GM21619 (cell line): ENCODE measurements at regions not wholly inside any gene's neighbourhood (a gene's known extent, or its start where the extent isn't known, plus 50 kb on each side); places are given as distances from the start of the nearest gene placed in this dataset.
"Not testable (repeated sequence)": the region's sequence is repeated elsewhere in the genome, so short reads cannot be mapped to it uniquely, and the experiment has no call there.

ENCODE experiments used
- ATAC-seq: cut with Tn5 transposase; IDR thresholded peaks from one replicate; pipeline ENCODE4 v1.9.1; 2021; ENCODE audit not compliant: unreplicated experiment

GRCh38 chr3:16072420-16073110, 101.9 kb upstream of the GALNT15 start:
- ATAC-seq = no peak

GRCh38 chr3:16073203-16073602, 101.3 kb upstream of the GALNT15 start:
- ATAC-seq = no peak

- ATAC-seq = not testable (repeated sequence)
These were observed 100.3 kb upstream of the GALNT15 start for GRCh38 chr3:16073990-16074671.

DNA sequence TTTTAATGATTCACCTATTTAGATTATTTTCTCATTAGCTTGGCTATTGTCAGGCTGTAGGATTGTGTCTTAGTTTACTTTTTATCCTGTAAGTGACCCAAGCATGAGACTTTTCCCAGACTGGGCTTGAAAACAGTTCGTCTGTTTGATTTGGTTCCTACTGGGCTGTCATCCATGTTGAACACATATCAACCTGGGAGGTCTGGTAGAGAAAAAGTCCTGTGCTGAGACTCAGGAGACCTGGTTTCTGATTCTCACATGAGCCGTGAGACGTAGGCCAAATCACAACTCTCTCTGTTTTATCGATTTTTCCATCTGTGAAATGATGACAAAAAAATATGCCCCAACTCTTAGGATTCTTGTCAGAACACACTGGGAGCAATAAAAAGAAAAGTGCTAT, 98.8 kb upstream of the GALNT15 start:
- no peak for ATAC-seq

GRCh38 chr3:16076564-16076963, 97.9 kb upstream of the GALNT15 start:
- no peak for ATAC-seq

- not testable (repeated sequence) for ATAC-seq
These were observed 97.3 kb upstream of the GALNT15 start for GRCh38 chr3:16077146-16077545.

GRCh38 chr3:16077681-16078080, 96.8 kb upstream of the GALNT15 start:
- ATAC-seq = not testable (repeated sequence)

- ATAC-seq = no peak
These were observed 95.0 kb upstream of the GALNT15 start for GRCh38 chr3:16079519-16079918.

GRCh38 chr3:16081661-16082060, 92.8 kb upstream of the GALNT15 start:
- ATAC-seq = no peak

DNA sequence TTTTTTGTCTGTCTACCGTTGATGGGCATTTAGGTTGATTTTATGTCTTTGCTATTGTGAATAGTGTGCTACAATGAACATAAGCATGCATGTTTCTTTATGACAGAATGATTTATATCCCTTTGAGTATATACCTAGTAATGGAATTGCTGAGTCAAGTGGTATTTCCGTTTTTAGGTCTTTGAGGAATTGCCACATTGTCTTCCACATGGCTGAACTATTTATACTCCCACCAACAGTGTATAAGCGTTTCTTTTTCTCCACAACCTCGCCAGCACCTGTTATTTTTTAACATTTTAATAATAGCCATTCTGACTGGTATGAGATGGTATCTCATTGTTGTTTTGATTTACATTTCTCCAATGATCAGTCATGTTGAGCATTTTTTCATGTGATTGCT, 89.6 kb upstream of the GALNT15 start:
- ATAC-seq = no peak

- no peak for ATAC-seq
These were observed 89.1 kb upstream of the GALNT15 start for GRCh38 chr3:16085410-16085809.

- no peak for ATAC-seq
These were observed 88.4 kb upstream of the GALNT15 start for GRCh38 chr3:16085884-16086608.

DNA sequence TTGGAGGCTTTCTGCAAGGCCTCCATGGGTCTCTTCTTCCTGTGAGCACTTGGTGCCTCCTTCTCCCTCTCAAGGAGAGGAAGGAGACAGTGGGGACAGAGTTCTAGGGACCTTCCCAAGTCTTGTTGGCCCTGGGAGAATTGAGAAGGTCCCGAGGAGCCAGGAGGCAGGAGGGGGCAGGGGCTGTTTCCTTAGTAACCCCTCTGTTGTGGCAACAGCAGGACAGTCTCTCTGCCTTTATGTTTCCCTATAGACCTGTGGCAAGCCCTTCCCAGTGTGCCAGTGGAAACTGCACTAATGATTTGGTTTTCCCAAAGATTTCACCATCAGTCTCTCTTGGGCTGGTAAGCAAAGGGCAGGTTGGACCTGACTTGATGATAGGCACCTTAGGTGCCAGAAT, 87.8 kb upstream of the GALNT15 start:
- ATAC-seq = no peak

DNA sequence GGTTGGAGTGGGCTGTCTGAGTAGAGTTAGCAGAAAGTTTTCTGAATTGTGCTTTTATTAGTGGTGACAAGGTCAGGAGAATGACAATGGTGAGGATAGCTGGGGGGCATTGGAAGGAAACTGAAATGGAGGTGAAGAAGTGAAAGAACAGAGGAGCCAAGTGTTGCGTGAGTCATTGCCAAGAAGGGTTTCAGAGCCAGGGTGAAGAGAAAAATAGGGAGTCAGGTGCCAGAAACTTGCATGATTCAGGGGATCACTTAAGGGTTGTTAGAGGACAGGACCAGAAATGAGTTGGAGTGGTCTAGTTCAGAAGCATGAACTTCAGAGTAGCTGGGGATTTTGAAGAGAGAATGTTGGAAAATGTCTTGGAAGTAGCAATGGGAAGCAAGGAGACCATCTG, 86.0 kb upstream of the GALNT15 start:
- ATAC-seq = no peak

- ATAC-seq = no peak
These were observed 85.0 kb upstream of the GALNT15 start for GRCh38 chr3:16089521-16089920.

DNA sequence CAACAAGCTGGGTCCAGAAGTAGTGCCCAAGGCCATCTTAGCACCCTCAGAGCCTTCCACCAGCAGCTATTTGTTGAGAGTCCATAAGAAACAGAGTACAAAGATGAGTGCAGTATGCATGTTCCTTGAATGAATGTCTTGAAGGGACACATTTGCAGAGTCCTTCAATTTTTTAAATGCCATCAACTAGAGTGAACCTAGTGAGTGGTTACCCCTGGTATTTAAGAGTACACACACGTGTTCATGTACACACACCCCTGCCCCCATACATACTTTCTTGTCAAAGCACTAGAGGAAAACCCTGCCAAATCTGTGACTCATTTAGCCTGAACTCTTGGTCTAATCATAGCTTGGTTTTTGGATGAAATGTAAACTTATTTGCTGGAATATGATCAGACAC, 84.5 kb upstream of the GALNT15 start:
- ATAC-seq = no peak

DNA sequence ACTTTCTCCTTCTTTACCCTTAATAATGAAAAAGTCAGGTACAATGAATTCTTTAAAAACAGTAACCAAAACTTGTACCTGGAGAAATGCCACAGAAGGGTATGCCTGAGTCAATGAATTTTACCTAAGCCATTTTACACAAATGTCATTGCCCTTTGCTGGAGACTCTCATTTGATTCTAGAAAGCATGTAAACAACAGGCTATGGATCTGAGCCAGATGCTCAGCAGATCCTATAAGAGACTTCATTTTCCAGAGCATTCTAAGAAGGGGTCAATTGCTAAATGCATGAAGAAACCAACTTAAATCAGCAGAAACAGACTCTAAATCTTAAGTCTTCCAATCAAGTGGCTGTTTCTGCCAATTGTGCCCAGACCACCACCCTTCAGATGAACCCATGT, 83.8 kb upstream of the GALNT15 start:
- no peak for ATAC-seq

GRCh38 chr3:16092923-16093322, 81.6 kb upstream of the GALNT15 start:
- ATAC-seq = no peak

DNA sequence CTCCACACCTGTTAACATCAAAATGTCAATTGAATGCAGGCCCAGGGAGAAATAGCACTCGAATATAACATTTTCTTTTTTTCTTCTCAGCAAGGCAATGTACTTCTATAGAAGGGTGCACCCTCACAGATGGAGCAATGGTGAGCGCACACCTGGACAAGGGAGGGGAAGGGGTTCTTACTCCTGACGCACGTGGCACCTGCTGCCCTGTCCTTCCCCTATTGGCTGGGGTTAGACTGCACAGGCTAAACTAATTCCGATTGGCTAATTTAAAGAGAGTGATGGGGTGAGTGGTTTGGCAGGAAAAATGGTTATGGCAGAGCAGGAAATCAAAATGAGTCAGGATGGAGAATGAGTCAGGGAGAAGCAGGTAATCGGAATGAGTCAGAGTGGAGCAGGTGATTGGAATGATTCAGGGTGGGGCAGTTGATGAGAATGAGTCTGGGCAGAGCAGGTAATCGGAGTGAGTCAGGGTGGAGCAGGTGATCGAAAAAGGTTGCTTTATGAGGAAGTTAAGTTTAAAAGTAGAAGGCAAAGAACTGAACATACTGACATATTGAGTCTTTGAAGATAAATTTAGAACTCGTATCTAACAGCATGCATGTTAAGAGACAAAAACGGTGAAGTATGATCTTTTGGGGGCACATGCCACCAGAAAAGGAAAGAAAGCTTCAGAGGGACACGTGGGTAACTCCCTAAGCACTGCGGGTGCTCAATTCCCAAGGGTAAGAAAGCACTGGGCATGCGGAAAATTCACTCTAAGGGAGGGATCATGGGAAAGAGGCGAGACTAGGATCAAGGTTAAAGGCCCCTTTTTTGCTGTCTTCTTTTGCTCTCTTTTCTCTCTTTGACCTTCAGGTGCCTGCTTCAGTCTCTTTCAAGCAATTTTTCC, 72.9 kb upstream of the GALNT15 start:
- ATAC-seq = no peak

DNA sequence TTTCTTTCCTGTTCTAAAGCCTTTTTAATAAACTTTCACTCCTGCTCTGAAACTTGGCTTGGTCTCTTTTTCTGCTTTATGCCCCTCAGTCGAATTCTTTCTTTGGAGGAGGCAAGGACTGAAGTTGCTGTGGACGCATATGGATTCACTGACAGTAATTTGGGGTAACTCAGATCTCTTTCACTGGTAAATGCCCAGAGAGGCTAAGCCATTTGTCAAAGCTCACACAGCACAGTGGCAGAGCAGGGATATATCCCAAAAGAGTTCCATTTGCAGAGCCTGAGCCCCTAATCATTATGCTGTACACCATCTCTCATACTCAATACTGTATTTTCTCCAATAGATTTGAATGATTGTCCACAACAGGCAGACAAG, 72.3 kb upstream of the GALNT15 start:
- no peak for ATAC-seq

GRCh38 chr3:16102905-16103364, 71.5 kb upstream of the GALNT15 start:
- ATAC-seq = no peak
